ENCODE measurements at regions not wholly inside any gene's neighbourhood (a gene's known extent, or its start where the extent isn't known, plus 50 kb on each side); places are given as distances from the start of the nearest gene placed in this dataset.

GRCh38 chr6:135780326-135780725, 71.2 kb upstream of the PDE7B start:
- no peaks in the 10 kb centered on the region for H3K27me3 ChIP-seq
- DNase-seq = no peak
- H3K4me1 ChIP-seq = no peaks in the 10 kb centered on the region
- H3K4me3 ChIP-seq = no peak overlapping the region
- intact Hi-C loops (cut with DNase I) = no loop called here
- WGBS, 2 donors = 76 to 77% methylated on average over 1 of the region's 1 CpG
- H3K36me3 ChIP-seq (replicated peaks in 1 of 2; ENCODE audit: insufficient read depth in 1 of 2, low read depth in 2 of 2) = no peaks in the 10 kb centered on the region
- H3K9me3 ChIP-seq = no peaks in the 10 kb centered on the region
- H3K27ac ChIP-seq = no peak overlapping the region
- no peak for ATAC-seq
- no peak for TF ChIP-seq POLR2A (IDR thresholded peaks at IDR 0.05)
- TF ChIP-seq CTCF (IDR thresholded peaks at IDR 0.05) = no peak

GRCh38 chr6:135782546-135782945, 69.0 kb upstream of the PDE7B start:
- WGBS, 2 donors = 88 to 90% methylated on average over 2 of the region's 2 CpGs
- ATAC-seq (no peak), DNase-seq (no peak)
- H3K9me3 ChIP-seq = no peaks in the 10 kb centered on the region
- H3K27ac ChIP-seq = no peak overlapping the region
- H3K36me3 ChIP-seq (replicated peaks in 1 of 2; ENCODE audit: insufficient read depth in 1 of 2, low read depth in 2 of 2) = no peaks in the 10 kb centered on the region
- H3K4me3 ChIP-seq = no peak overlapping the region
- intact Hi-C loops (cut with DNase I) = no loop called here
- no peaks in the 10 kb centered on the region for H3K4me1 ChIP-seq
- no peaks in the 10 kb centered on the region for H3K27me3 ChIP-seq
- TF ChIP-seq POLR2A (IDR thresholded peaks at IDR 0.05) (no peak), CTCF (IDR thresholded peaks at IDR 0.05) (no peak)

GRCh38 chr6:135784507-135784906, 67.0 kb upstream of the PDE7B start:
- H3K27me3 ChIP-seq = no peaks in the 10 kb centered on the region
- WGBS, 2 donors = 93 to 98% methylated on average over 2 of the region's 2 CpGs
- TF ChIP-seq POLR2A (IDR thresholded peaks at IDR 0.05) (no peak), CTCF (IDR thresholded peaks at IDR 0.05) (no peak)
- H3K27ac ChIP-seq = no peak overlapping the region
- H3K9me3 ChIP-seq = no peaks in the 10 kb centered on the region
- intact Hi-C loops (cut with DNase I) = no loop called here
- H3K4me3 ChIP-seq = no peak overlapping the region
- no peak for ATAC-seq
- H3K36me3 ChIP-seq (replicated peaks in 1 of 2; ENCODE audit: insufficient read depth in 1 of 2, low read depth in 2 of 2) = no peaks in the 10 kb centered on the region
- DNase-seq = no peak
- H3K4me1 ChIP-seq = no peaks in the 10 kb centered on the region

- no peak for DNase-seq
- H3K27ac ChIP-seq = no peak overlapping the region
- intact Hi-C loops (cut with DNase I) = no loop called here
- no peaks in the 10 kb centered on the region for H3K9me3 ChIP-seq
- no peak overlapping the region for H3K4me3 ChIP-seq
- WGBS, 2 donors = 60 to 61% methylated on average over 6 of the region's 6 CpGs
- no peaks in the 10 kb centered on the region for H3K36me3 ChIP-seq (replicated peaks in 1 of 2; ENCODE audit: insufficient read depth in 1 of 2, low read depth in 2 of 2)
- no peaks in the 10 kb centered on the region for H3K27me3 ChIP-seq
- no peaks in the 10 kb centered on the region for H3K4me1 ChIP-seq
- TF ChIP-seq CTCF (IDR thresholded peaks at IDR 0.05) (no peak), POLR2A (IDR thresholded peaks at IDR 0.05) (no peak)
- ATAC-seq = no peak
Observed at GRCh38 chr6:135789375-135790050, 62.0 kb upstream of the PDE7B start.

GRCh38 chr6:135791441-135791840, 60.1 kb upstream of the PDE7B start:
- Histone ChIP-seq H3K36me3 (replicated peaks in 1 of 2; ENCODE audit: insufficient read depth in 1 of 2, low read depth in 2 of 2) (no peaks in the 10 kb centered on the region), H3K4me1 (no peaks in the 10 kb centered on the region), H3K9me3 (no peaks in the 10 kb centered on the region), H3K27me3 (no peaks in the 10 kb centered on the region), H3K27ac (no peak overlapping the region), H3K4me3 (no peak overlapping the region)
- WGBS, 2 donors = 39 to 52% methylated on average over 4 of the region's 4 CpGs
- TF ChIP-seq CTCF (IDR thresholded peaks at IDR 0.05) (no peak), POLR2A (IDR thresholded peaks at IDR 0.05) (no peak)
- intact Hi-C loops (cut with DNase I) = no loop called here
- DNase-seq = no peak
- ATAC-seq = no peak

Measured in body of pancreas (tissue), 4 donors.